ENCODE measurements at regions not wholly inside any gene's neighbourhood (a gene's known extent, or its start where the extent isn't known, plus 50 kb on each side); places are given as distances from the start of the nearest gene placed in this dataset.

DNA sequence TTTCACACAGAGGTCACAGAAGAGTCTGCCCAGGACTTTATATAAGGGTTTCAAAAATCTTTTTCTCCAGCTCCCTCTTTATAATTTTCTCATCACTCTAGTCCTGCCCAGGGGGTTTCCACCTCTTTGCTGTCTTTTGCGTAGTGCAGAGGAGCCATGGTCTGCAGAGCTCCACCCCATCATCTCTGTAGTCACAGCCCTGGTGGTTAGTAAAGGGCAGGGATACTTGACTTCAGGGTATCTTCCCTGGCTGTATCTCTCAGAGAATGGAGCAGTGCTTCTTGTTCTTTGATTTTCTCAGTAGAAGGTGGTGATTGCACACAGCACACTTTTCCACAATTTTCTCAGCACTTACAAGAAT is 900.6 kb upstream of the COX7C start:
- TF ChIP-seq POLR2A (IDR thresholded peaks at IDR 0.05; ENCODE audit: low read length) (no peak), GATA1 (IDR thresholded peaks at IDR 0.05; ENCODE audit: low read depth, low read length) (no peak)

All from erythroblast (primary cell).